PC-9 (cell line): ENCODE measurements at regions not wholly inside any gene's neighbourhood (a gene's known extent, or its start where the extent isn't known, plus 50 kb on each side); places are given as distances from the start of the nearest gene placed in this dataset.
"Not testable (repeated sequence)": the region's sequence is repeated elsewhere in the genome, so short reads cannot be mapped to it uniquely, and the experiment has no call there.

Experiments
- BruUV-seq: library from RNA; stranded (reverse); fragments of 400-500 nt; replicated peaks from 2 replicates; lab custom pipeline; 2021; lab: Mats Ljungman, UMichigan
- CTCF ChIA-PET: fragments of 300-600 bp; sonication (Branson Sonifier 250); formaldehyde crosslinking; loops from one replicate; lab custom pipeline; 2022; ENCODE audit warnings: antibody characterized with exemption; lab: Charles Lee
- POLR2A ChIA-PET: fragments of 300-600 bp; sonication (Branson Sonifier 250); formaldehyde crosslinking; loops from one replicate; lab custom pipeline; 2022; ENCODE audit warnings: antibody characterized with exemption; ENCODE audit not compliant: unreplicated experiment; lab: Charles Lee
- DNase-seq, 2 experiments: peaks; one replicate each; pipeline versions ENCODE4 v3.0.0 to v3.0.0-alpha.2; 2015 to 2022; ENCODE audit warnings: mixed read lengths in 1 of 2
- H2AFZ ChIP-seq: fragments of 200-600 bp; sonication (generic); 2 replicates; pipeline ENCODE4 v1.8.1; 2017; ENCODE audit warnings: antibody characterized with exemption
- H3F3A ChIP-seq: fragments of 200-600 bp; sonication (generic); 2 replicates; pipeline ENCODE4 v1.8.1; 2017; ENCODE audit warnings: antibody characterized with exemption, mild to moderate bottlenecking, low read depth; ENCODE audit not compliant: insufficient read depth
- H3K27ac ChIP-seq: fragments of 200-600 bp; sonication (generic); 2 replicates; pipeline ENCODE4 v1.6.1; 2016; ENCODE audit warnings: mixed run types
- H3K27me3 ChIP-seq: fragments of 200-600 bp; sonication (generic); 2 replicates; pipeline ENCODE4 v1.6.1; 2016; ENCODE audit warnings: low read depth, mixed run types; ENCODE audit not compliant: insufficient read depth
- H3K36me3 ChIP-seq: fragments of 200-600 bp; sonication (generic); 2 replicates; pipeline ENCODE4 v1.6.1; 2016; ENCODE audit warnings: low read depth, mixed run types
- H3K4me1 ChIP-seq: fragments of 200-600 bp; sonication (generic); replicated peaks from 2 replicates; pipeline ENCODE4 v1.6.1; 2016; ENCODE audit warnings: mixed run types; ENCODE audit not compliant: insufficient read depth
- H3K4me2 ChIP-seq: fragments of 200-600 bp; sonication (generic); 2 replicates; pipeline ENCODE4 v1.6.1; 2017; ENCODE audit warnings: mixed run types
- H3K4me3 ChIP-seq: fragments of 200-600 bp; sonication (generic); 2 replicates; pipeline ENCODE4 v1.6.1; 2016; ENCODE audit warnings: mixed run types
- H3K79me2 ChIP-seq: fragments of 200-600 bp; sonication (generic); 2 replicates; pipeline ENCODE4 v1.6.1; 2017; ENCODE audit warnings: low read depth, mixed run types
- H3K9me2 ChIP-seq: fragments of 200-600 bp; sonication (generic); 2 replicates; pipeline ENCODE4 v1.8.1; 2017; ENCODE audit warnings: mild to moderate bottlenecking; ENCODE audit not compliant: insufficient read depth
- H3K9me3 ChIP-seq: fragments of 200-600 bp; sonication (generic); 2 replicates; pipeline ENCODE4 v1.8.1; 2016; ENCODE audit warnings: low read depth; ENCODE audit not compliant: insufficient read depth
- H4K20me1 ChIP-seq: fragments of 200-600 bp; sonication (generic); 2 replicates; pipeline ENCODE4 v1.8.1; 2017; ENCODE audit not compliant: insufficient read depth
- CTCF ChIP-seq: fragments of 200-600 bp; sonication (generic); conservative IDR thresholded peaks from 2 replicates; pipeline ENCODE4 v1.6.1; 2017; ENCODE audit warnings: mixed run types, antibody characterized with exemption, mild to moderate bottlenecking, moderate library complexity
- EZH2 ChIP-seq: fragments of 200-600 bp; sonication (generic); IDR thresholded peaks from 2 replicates; pipeline ENCODE4 v1.8.0; 2017; ENCODE audit warnings: antibody characterized with exemption, low read depth
- intact Hi-C: fragments of 100-400 bp; cut with micrococcal nuclease; formaldehyde crosslinking; loops from one replicate; pipeline ENCODE4 v1.10.0; 2022; ENCODE audit not compliant: unreplicated experiment

- TF ChIP-seq EZH2: no peak
- ChIA-PET POLR2A (no interaction called here), CTCF (no interaction called here)
- Histone ChIP-seq H2AFZ (no peak overlapping the region), H3K4me2 (no peak overlapping the region), H3K36me3 (no peaks in the 10 kb centered on the region), H3K9me3 (no peaks in the 10 kb centered on the region), H3K9me2 (no peaks in the 10 kb centered on the region), H3F3A (no peaks in the 10 kb centered on the region), H4K20me1 (no peaks in the 10 kb centered on the region), H3K27ac (no peak overlapping the region), H3K27me3 (no peaks in the 10 kb centered on the region), H3K79me2 (no peaks in the 10 kb centered on the region), H3K4me1 (no peaks in the 10 kb centered on the region), H3K4me3 (no peak overlapping the region)
- no peak for DNase-seq
- intact Hi-C loops: no loop called here
- BruUV-seq: no TSS peak
Observed at GRCh38 chr14:40028991-40029390, 596.8 kb upstream of the FBXO33 start.

DNA sequence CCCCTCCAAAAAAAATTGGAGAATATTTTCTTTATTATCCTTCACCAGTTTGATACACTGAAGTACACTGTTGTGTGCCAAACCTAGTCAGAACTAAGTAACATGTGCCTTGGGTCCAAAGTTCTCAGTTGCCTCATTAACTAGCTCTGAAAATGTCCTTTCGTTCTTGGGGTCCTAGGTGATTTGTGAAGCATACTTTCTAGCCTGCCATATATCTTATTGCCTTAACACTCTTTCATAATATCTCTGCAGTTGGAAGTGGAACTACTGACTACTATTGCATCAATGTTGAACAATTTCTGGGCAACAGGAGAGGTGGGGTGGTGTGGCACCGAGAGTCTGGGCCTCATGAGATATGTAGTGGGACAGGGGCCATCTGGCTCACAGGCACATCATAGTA, 592.9 kb upstream of the FBXO33 start:
- TF ChIP-seq EZH2 (no peak), CTCF (no peak)
- ChIA-PET POLR2A (no interaction called here), CTCF (no interaction called here)
- H3K27ac ChIP-seq: no peak overlapping the region
- H3K9me3 ChIP-seq: no peaks in the 10 kb centered on the region
- no peaks in the 10 kb centered on the region for H3K36me3 ChIP-seq
- no peaks in the 10 kb centered on the region for H4K20me1 ChIP-seq
- BruUV-seq: no TSS peak
- no peaks in the 10 kb centered on the region for H3K9me2 ChIP-seq
- H2AFZ ChIP-seq: no peak overlapping the region
- DNase-seq: no peak
- no peaks in the 10 kb centered on the region for H3K79me2 ChIP-seq
- H3F3A ChIP-seq: no peaks in the 10 kb centered on the region
- intact Hi-C loops: no loop called here
- H3K27me3 ChIP-seq: no peaks in the 10 kb centered on the region
- H3K4me2 ChIP-seq: no peak overlapping the region
- no peaks in the 10 kb centered on the region for H3K4me1 ChIP-seq
- H3K4me3 ChIP-seq: no peak overlapping the region

- Histone ChIP-seq H3K27ac (no peak overlapping the region), H3K4me2 (no peak overlapping the region), H2AFZ (no peak overlapping the region), H3K9me2 (no peaks in the 10 kb centered on the region), H4K20me1 (no peaks in the 10 kb centered on the region), H3F3A (no peaks in the 10 kb centered on the region), H3K36me3 (no peaks in the 10 kb centered on the region), H3K9me3 (no peaks in the 10 kb centered on the region), H3K4me1 (no peaks in the 10 kb centered on the region), H3K79me2 (no peaks in the 10 kb centered on the region), H3K4me3 (no peak overlapping the region), H3K27me3 (no peaks in the 10 kb centered on the region)
- no TSS peak for BruUV-seq
- ChIA-PET CTCF (no interaction called here), POLR2A (no interaction called here)
- no peak for DNase-seq
- intact Hi-C loops: no loop called here
- TF ChIP-seq EZH2 (no peak), CTCF (no peak)
Observed at GRCh38 chr14:40010961-40011360, 578.7 kb upstream of the FBXO33 start.

DNA sequence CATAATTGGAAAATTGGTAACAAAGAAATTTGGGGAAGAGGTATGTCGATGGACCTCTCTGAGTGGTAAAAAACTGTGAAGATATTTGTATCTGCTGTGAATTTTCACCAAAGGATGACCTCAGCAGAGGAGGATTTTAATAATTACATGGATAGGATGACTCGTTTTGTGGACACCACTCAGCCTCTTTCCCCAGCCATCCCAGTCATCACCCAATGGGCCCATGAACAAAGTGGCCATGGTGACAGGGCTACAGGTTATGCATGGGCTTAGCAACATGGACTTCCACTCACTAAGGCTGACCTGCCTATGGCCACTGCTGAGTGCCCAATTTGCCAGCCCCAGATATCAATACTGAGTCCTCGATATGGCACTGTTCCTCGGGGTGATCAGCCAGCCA, 577.5 kb upstream of the FBXO33 start:
- Histone ChIP-seq H3K9me3 (no peaks in the 10 kb centered on the region), H4K20me1 (no peaks in the 10 kb centered on the region), H3K36me3 (no peaks in the 10 kb centered on the region), H3K27ac (no peak overlapping the region), H3F3A (no peaks in the 10 kb centered on the region), H3K9me2 (no peaks in the 10 kb centered on the region), H3K4me2 (no peak overlapping the region), H3K79me2 (no peaks in the 10 kb centered on the region), H3K4me1 (no peaks in the 10 kb centered on the region), H3K27me3 (no peaks in the 10 kb centered on the region), H3K4me3 (no peak overlapping the region), H2AFZ (no peak overlapping the region)
- TF ChIP-seq EZH2 (no peak), CTCF (no peak)
- ChIA-PET CTCF (no interaction called here), POLR2A (no interaction called here)
- no peak for DNase-seq
- BruUV-seq: no TSS peak
- intact Hi-C loops: no loop called here

DNA sequence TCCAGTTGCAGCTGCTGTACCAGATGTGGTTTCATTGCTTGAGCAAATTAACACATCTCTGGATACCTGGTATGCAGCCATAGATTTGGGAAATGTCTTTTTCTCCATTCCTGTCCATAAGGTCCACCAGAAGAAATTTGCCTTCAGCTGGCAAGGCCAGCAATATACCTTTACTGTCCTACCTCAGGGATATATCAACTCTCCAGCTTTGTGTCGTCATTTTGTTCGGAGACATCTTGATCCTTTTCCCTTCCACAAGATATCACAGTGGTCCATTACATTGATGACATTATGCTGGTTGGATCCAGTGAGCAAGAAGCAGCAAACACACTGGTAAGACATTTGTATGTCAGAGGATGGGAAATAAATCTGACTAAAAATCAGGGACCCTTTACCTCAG, 576.1 kb upstream of the FBXO33 start:
- H3K4me2 ChIP-seq, H4K20me1 ChIP-seq, H3K9me3 ChIP-seq, H2AFZ ChIP-seq, H3K36me3 ChIP-seq, H3K27ac ChIP-seq, H3K9me2 ChIP-seq, H3K27me3 ChIP-seq, intact Hi-C loops, POLR2A ChIA-PET, H3F3A ChIP-seq, H3K4me3 ChIP-seq, DNase-seq, H3K4me1 ChIP-seq, H3K79me2 ChIP-seq, BruUV-seq, CTCF ChIA-PET: not testable (repeated sequence)
